Activated T-helper 2 cell treated with anti-CD3 and anti-CD28 coated beads, Interferon-gamma antibody, Interleukin-2, Interleukin-4, amounts not matched to agents 10 μg/mL and 5 μg/mL and 100 μg/mL, durations not matched to agents 14 hours and 24 hours and 36 hours (primary cell): ENCODE measurements at regions not wholly inside any gene's neighbourhood (a gene's known extent, or its start where the extent isn't known, plus 50 kb on each side); places are given as distances from the start of the nearest gene placed in this dataset.
"Not testable (repeated sequence)": the region's sequence is repeated elsewhere in the genome, so short reads cannot be mapped to it uniquely, and the experiment has no call there.

Experiments used
- DNase-seq: peaks from one replicate; pipeline ENCODE4 v3.0.0; 2021; ENCODE audit warnings: low spot score
- H3K27ac Mint-ChIP-seq: one replicate; pipeline ENCODE4 v1.8.0; 2021; ENCODE audit warnings: mixed read lengths
- H3K27me3 Mint-ChIP-seq: one replicate; pipeline ENCODE4 v1.8.0; 2021; ENCODE audit warnings: low read depth, mixed read lengths
- H3K36me3 Mint-ChIP-seq: one replicate; pipeline ENCODE4 v1.8.0; 2021; ENCODE audit warnings: low read depth, mixed read lengths
- H3K4me1 Mint-ChIP-seq: one replicate; pipeline ENCODE4 v1.8.0; 2021; ENCODE audit warnings: low read depth, mixed read lengths
- H3K4me3 Mint-ChIP-seq: one replicate; pipeline ENCODE4 v1.8.0; 2021; ENCODE audit warnings: low read depth, mild to moderate bottlenecking, moderate library complexity, mixed read lengths
- H3K9me3 Mint-ChIP-seq: one replicate; pipeline ENCODE4 v1.8.0; 2021; ENCODE audit warnings: mixed read lengths
- intact Hi-C: fragments of 100-400 bp; cut with micrococcal nuclease; formaldehyde crosslinking; loops from one replicate; pipeline ENCODE4 v1.15.1; 2023

DNA sequence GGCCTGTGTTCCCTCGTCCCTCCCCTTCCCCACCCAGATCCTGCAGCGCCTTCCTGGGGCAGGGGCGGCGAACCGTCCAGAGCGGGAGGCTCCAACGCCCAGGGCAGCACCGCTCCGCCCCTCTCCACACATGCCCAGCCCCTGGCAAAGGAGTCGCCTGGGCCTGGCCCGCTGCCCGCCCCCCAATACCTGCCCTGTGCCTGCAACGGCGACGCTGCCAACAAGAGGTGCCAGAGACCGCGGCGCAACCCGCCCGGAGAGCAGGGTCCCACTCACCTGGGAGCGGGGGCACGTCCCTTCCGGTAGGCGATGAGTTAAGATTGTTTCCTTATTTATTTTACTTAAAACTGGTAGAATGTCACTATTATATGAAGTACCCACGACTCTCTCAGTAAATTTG lies 77.5 kb upstream of the ZNG1F start:
- H3K9me3 Mint-ChIP-seq, H3K27me3 Mint-ChIP-seq, H3K4me3 Mint-ChIP-seq, H3K27ac Mint-ChIP-seq, intact Hi-C loops, DNase-seq, H3K4me1 Mint-ChIP-seq, H3K36me3 Mint-ChIP-seq: not testable (repeated sequence)

GRCh38 chr9:41266000-41266399 lies 76.9 kb upstream of the ZNG1F start:
- DNase-seq, intact Hi-C loops, H3K4me1 Mint-ChIP-seq, H3K9me3 Mint-ChIP-seq, H3K27ac Mint-ChIP-seq, H3K36me3 Mint-ChIP-seq, H3K4me3 Mint-ChIP-seq, H3K27me3 Mint-ChIP-seq: not testable (repeated sequence)

DNA sequence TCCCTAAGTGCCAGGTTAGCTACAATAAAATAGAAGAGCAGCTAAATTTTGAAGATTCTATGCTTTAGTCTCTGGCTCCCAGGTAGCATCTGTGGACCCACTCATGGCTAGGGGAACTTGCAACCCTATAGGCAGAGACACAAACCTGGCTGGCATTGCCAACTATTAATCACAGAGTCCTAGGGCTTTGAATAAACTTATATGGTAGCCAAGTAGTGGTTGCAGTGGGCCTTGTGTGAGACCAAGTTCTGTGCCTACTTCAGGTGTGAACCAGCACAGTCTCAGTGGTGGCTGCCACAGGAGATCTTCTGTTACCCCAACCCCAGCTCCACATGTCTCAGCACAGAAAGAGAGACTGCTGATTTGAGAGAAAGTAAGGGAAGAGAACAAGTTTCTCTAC lies 62.9 kb upstream of the ZNG1F start:
- H3K27me3 Mint-ChIP-seq, H3K4me3 Mint-ChIP-seq, H3K27ac Mint-ChIP-seq, DNase-seq, H3K36me3 Mint-ChIP-seq, H3K4me1 Mint-ChIP-seq, intact Hi-C loops: not testable (repeated sequence)
- peaks cover 56% of the 10 kb centered on the region for H3K9me3 Mint-ChIP-seq

GRCh38 chr9:41251101-41251500 lies 62.0 kb upstream of the ZNG1F start:
- peaks cover 60% of the 10 kb centered on the region for H3K9me3 Mint-ChIP-seq
- H3K36me3 Mint-ChIP-seq, H3K4me3 Mint-ChIP-seq, H3K4me1 Mint-ChIP-seq, H3K27ac Mint-ChIP-seq, DNase-seq, intact Hi-C loops, H3K27me3 Mint-ChIP-seq: not testable (repeated sequence)

DNA sequence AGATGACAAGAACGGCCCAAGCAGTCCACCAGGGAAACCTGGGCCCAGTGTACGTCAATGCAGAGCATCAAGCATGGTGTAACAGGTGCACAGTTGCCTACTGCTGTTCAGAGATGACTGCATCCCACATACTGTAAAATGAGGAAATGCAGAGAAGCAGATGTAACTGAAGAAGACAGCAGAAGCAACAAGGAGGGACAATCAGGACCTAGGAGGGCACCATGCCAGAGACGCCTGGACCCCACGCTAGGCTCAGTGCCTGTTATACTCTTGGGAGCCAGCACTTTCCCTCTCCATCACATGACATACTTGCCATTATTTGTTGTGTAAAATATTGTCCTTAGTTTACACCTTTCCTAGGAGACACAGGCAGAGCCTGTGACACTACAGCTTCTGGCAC lies 57.6 kb upstream of the ZNG1F start:
- H3K9me3 Mint-ChIP-seq, result peaks cover 51% of the 10 kb centered on the region
- H3K27me3 Mint-ChIP-seq, H3K4me1 Mint-ChIP-seq, intact Hi-C loops, H3K36me3 Mint-ChIP-seq, DNase-seq, H3K27ac Mint-ChIP-seq, H3K4me3 Mint-ChIP-seq: not testable (repeated sequence)
